ENCODE measurements at regions not wholly inside any gene's neighbourhood (a gene's known extent, or its start where the extent isn't known, plus 50 kb on each side); places are given as distances from the start of the nearest gene placed in this dataset.

DNA sequence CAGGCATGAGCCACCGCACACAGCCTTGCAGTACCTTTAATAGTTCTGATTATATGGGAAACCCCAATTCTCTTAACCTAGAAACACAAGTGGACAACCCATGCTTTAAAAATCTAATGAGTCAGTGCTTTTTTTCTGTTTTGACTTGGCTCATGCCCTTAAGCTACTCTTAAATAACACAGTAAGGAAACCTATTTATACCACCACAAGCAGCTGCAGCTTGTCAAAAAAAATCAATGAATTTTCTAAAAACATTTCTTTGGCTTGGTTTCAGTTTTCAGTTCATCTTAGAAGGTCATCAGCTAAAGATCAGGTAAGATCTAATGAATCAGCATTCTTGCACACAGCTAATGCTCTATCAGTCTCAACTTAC lies 124.1 kb upstream of the DST start:
- DNase-seq: no peak
- no peak for ATAC-seq (ENCODE audit: low read depth)
- no peaks in the 10 kb centered on the region for H3K4me1 Mint-ChIP-seq
- H3K27ac Mint-ChIP-seq: no peak overlapping the region
- POLR2A ChIA-PET: no interaction called here
- no peak overlapping the region for H3K4me3 Mint-ChIP-seq
- no peaks in the 10 kb centered on the region for H3K36me3 Mint-ChIP-seq (ENCODE audit: low read depth)
- intact Hi-C loops (cut with micrococcal nuclease): no loop called here
- TF ChIP-seq, protein P1, sequence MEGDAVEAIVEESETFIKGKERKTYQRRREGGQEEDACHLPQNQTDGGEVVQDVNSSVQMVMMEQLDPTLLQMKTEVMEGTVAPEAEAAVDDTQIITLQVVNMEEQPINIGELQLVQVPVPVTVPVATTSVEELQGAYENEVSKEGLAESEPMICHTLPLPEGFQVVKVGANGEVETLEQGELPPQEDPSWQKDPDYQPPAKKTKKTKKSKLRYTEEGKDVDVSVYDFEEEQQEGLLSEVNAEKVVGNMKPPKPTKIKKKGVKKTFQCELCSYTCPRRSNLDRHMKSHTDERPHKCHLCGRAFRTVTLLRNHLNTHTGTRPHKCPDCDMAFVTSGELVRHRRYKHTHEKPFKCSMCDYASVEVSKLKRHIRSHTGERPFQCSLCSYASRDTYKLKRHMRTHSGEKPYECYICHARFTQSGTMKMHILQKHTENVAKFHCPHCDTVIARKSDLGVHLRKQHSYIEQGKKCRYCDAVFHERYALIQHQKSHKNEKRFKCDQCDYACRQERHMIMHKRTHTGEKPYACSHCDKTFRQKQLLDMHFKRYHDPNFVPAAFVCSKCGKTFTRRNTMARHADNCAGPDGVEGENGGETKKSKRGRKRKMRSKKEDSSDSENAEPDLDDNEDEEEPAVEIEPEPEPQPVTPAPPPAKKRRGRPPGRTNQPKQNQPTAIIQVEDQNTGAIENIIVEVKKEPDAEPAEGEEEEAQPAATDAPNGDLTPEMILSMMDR (IDR thresholded peaks at IDR 0.05): no peak
- CTCF ChIA-PET: interaction anchor here (0.7 kb wide), 1 partner anchor 18 kb away, joined by 3 read pairs; no protein-coding TSS in a partner anchor
- no peaks in the 10 kb centered on the region for H3K27me3 Mint-ChIP-seq
- H3K9me3 Mint-ChIP-seq: no peaks in the 10 kb centered on the region

- Mint-ChIP-seq H3K9me3 (no peaks in the 10 kb centered on the region), H3K27me3 (no peaks in the 10 kb centered on the region), H3K4me3 (no peak overlapping the region), H3K36me3 (ENCODE audit: low read depth) (no peaks in the 10 kb centered on the region), H3K27ac (no peak overlapping the region), H3K4me1 (no peaks in the 10 kb centered on the region)
- intact Hi-C loops (cut with micrococcal nuclease): no loop called here
- DNase-seq (no peak), ATAC-seq (ENCODE audit: low read depth) (no peak)
- TF ChIP-seq, protein P1 (IDR thresholded peaks at IDR 0.05): no peak
- ChIA-PET POLR2A (no interaction called here), CTCF (interaction anchor here (0.7 kb wide), 1 partner anchor 17 kb away, joined by 3 read pairs; no protein-coding TSS in a partner anchor)
Measured at GRCh38 chr6:56766139-56766805, 123.6 kb upstream of the DST start.

DNA sequence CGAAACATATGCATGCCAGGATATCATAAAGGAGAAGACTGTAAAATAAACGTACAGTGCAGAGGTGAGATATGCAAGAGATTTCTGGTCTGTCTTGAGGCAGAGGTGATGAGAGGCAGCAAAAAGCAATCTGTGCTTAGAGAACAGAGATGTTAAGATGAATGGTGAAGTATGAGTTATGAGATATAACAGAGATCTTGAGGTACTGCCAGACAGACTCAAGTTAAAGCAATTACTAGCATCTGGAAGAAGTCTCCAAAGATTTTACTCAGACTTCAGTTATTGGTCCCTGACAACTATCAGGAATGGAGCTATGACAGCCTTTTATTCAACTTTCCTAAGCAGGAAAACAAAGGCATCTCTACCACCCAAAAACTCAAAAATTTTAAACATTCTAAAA lies 122.8 kb upstream of the DST start:
- ATAC-seq (ENCODE audit: low read depth) (no peak), DNase-seq (no peak)
- CTCF ChIA-PET: no interaction called here
- intact Hi-C loops (cut with micrococcal nuclease): no loop called here
- H3K4me1 Mint-ChIP-seq: no peaks in the 10 kb centered on the region
- no peaks in the 10 kb centered on the region for H3K27me3 Mint-ChIP-seq
- H3K36me3 Mint-ChIP-seq (ENCODE audit: low read depth): no peaks in the 10 kb centered on the region
- no peak overlapping the region for H3K4me3 Mint-ChIP-seq
- TF ChIP-seq, protein P1 (IDR thresholded peaks at IDR 0.05): no peak
- no peaks in the 10 kb centered on the region for H3K9me3 Mint-ChIP-seq
- POLR2A ChIA-PET: no interaction called here
- H3K27ac Mint-ChIP-seq: no peak overlapping the region

GRCh38 chr6:56764081-56764566 lies 121.4 kb upstream of the DST start:
- H3K4me1 Mint-ChIP-seq: no peaks in the 10 kb centered on the region
- POLR2A ChIA-PET: no interaction called here
- TF ChIP-seq, protein P1 (IDR thresholded peaks at IDR 0.05): no peak
- no peak for DNase-seq
- H3K27me3 Mint-ChIP-seq: no peaks in the 10 kb centered on the region
- no peaks in the 10 kb centered on the region for H3K9me3 Mint-ChIP-seq
- CTCF ChIA-PET: no interaction called here
- intact Hi-C loops (cut with micrococcal nuclease): no loop called here
- H3K36me3 Mint-ChIP-seq (ENCODE audit: low read depth): no peaks in the 10 kb centered on the region
- no peak overlapping the region for H3K4me3 Mint-ChIP-seq
- no peak for ATAC-seq (ENCODE audit: low read depth)
- H3K27ac Mint-ChIP-seq: no peak overlapping the region

- POLR2A ChIA-PET: no interaction called here
Measured at GRCh38 chr6:56761651-56762050, 119.0 kb upstream of the DST start.

More at GRCh38 chr6:56761651-56762050, 119.0 kb upstream of the DST start:
- TF ChIP-seq, protein P1 (IDR thresholded peaks at IDR 0.05): no peak
- Mint-ChIP-seq H3K36me3 (ENCODE audit: low read depth) (no peaks in the 10 kb centered on the region), H3K27ac (no peak overlapping the region), H3K4me1 (no peaks in the 10 kb centered on the region), H3K4me3 (no peak overlapping the region), H3K9me3 (no peaks in the 10 kb centered on the region), H3K27me3 (no peaks in the 10 kb centered on the region)
- intact Hi-C loops (cut with micrococcal nuclease): no loop called here
- CTCF ChIA-PET: no interaction called here
- DNase-seq (no peak), ATAC-seq (ENCODE audit: low read depth) (no peak)
